Thyroid gland (tissue), 4 donors: ENCODE measurements at regions not wholly inside any gene's neighbourhood (a gene's known extent, or its start where the extent isn't known, plus 50 kb on each side); places are given as distances from the start of the nearest gene placed in this dataset.

Experiments
- DNase-seq, 2 donors: peaks; one replicate each; pipeline ENCODE4 v3.0.0-alpha.2; 2019
- H3K27ac ChIP-seq, 3 donors: fragments of 200-600 bp; sonication (generic); 1 replicate in 2 of 3; 2 replicates in 1 of 3; pipeline ENCODE4 v1.5.1; 2016 to 2019; ENCODE audit warnings: mild to moderate bottlenecking in 1 of 3, moderate library complexity in 1 of 3
- H3K27me3 ChIP-seq: fragments of 200-600 bp; sonication (generic); one replicate; pipeline ENCODE4 v1.5.1; 2019
- H3K36me3 ChIP-seq, 2 donors: fragments of 200-600 bp; sonication (generic); one replicate each; pipeline ENCODE4 v1.5.1; 2016 to 2019
- H3K4me1 ChIP-seq, 2 donors: fragments of 200-600 bp; sonication (generic); one replicate each; pipeline ENCODE4 v1.5.1; 2017 to 2019
- H3K4me3 ChIP-seq, 3 donors: fragments of 200-600 bp; sonication (generic); replicated peaks in 1 of 3; 1 replicate in 2 of 3; 2 replicates in 1 of 3; pipeline ENCODE4 v1.5.1; 2016; ENCODE audit warnings: mild to moderate bottlenecking in 1 of 3
- H3K9me3 ChIP-seq: fragments of 200-600 bp; sonication (generic); one replicate; pipeline ENCODE4 v1.5.1; 2017
- CTCF ChIP-seq, 6 experiments: fragments of 200-600 bp in 3 of 6; fragments of 450-650 bp in 3 of 6; sonication (generic) in 3 of 6; IDR thresholded peaks; one replicate each; pipeline ENCODE4 v1.5.1; 2016 to 2019; ENCODE audit warnings: antibody characterized with exemption in 6 of 6, mild to moderate bottlenecking in 2 of 6, inconsistent platforms in 1 of 6, moderate library complexity in 1 of 6
- POLR2A ChIP-seq, 2 donors: fragments of 450-650 bp; IDR thresholded peaks; one replicate each; pipeline ENCODE4 v1.6.1; 2017; ENCODE audit warnings: antibody characterized with exemption in 2 of 2, mild to moderate bottlenecking in 2 of 2, moderate library complexity in 1 of 2
- WGBS, 2 donors: methylation state at CpG; one replicate each; pipeline ENCODE4 v1.1.5; 2017; 5-methylcytosine and 5-hydroxymethylcytosine counted together
- intact Hi-C: fragments of 100-400 bp; cut with DNase I; formaldehyde crosslinking; loops from one replicate; pipeline ENCODE4 v1.15.1; 2023

- intact Hi-C loops = no loop called here
- no peak overlapping the region for H3K27ac ChIP-seq
Measured at GRCh38 chr9:80883426-80883825, 805.9 kb downstream of the TLE1 start.

GRCh38 chr9:80881940-80882339, 807.4 kb downstream of the TLE1 start:
- DNase-seq = no peak
- Histone ChIP-seq H3K4me3 (no peak overlapping the region), H3K36me3 (no peaks in the 10 kb centered on the region), H3K27ac (no peak overlapping the region), H3K27me3 (no peaks in the 10 kb centered on the region), H3K4me1 (no peaks in the 10 kb centered on the region), H3K9me3 (no peaks in the 10 kb centered on the region)
- 66 to 72% methylated on average over 5 of the region's 5 CpGs for WGBS, 2 donors
- no peak for TF ChIP-seq POLR2A (IDR thresholded peaks at IDR 0.05)
- no peak for TF ChIP-seq CTCF (IDR thresholded peaks at IDR 0.05)
- intact Hi-C loops = no loop called here

More at GRCh38 chr9:80883426-80883825, 805.9 kb downstream of the TLE1 start:
- no peak overlapping the region for H3K4me3 ChIP-seq
- H3K27me3 ChIP-seq = no peaks in the 10 kb centered on the region
- H3K4me1 ChIP-seq = no peaks in the 10 kb centered on the region
- TF ChIP-seq POLR2A (IDR thresholded peaks at IDR 0.05) = no peak
- TF ChIP-seq CTCF (IDR thresholded peaks at IDR 0.05) = no peak
- no peak for DNase-seq
- no peaks in the 10 kb centered on the region for H3K9me3 ChIP-seq
- H3K36me3 ChIP-seq = no peaks in the 10 kb centered on the region
- 81 to 82% methylated on average over 5 of the region's 5 CpGs for WGBS, 2 donors

GRCh38 chr9:80881320-80881719, 808.0 kb downstream of the TLE1 start:
- Histone ChIP-seq H3K27ac (no peak overlapping the region), H3K27me3 (no peaks in the 10 kb centered on the region), H3K4me3 (no peak overlapping the region), H3K4me1 (no peaks in the 10 kb centered on the region), H3K36me3 (no peaks in the 10 kb centered on the region), H3K9me3 (no peaks in the 10 kb centered on the region)
- TF ChIP-seq POLR2A (IDR thresholded peaks at IDR 0.05) (no peak), CTCF (IDR thresholded peaks at IDR 0.05) (no peak)
- WGBS, 2 donors = 77 to 83% methylated on average over 6 of the region's 6 CpGs
- intact Hi-C loops = no loop called here
- no peak for DNase-seq

GRCh38 chr9:80878556-80878955, 810.8 kb downstream of the TLE1 start:
- Histone ChIP-seq H3K27me3 (no peaks in the 10 kb centered on the region), H3K27ac (no peak overlapping the region), H3K9me3 (no peaks in the 10 kb centered on the region), H3K4me3 (no peak overlapping the region), H3K4me1 (no peaks in the 10 kb centered on the region), H3K36me3 (no peaks in the 10 kb centered on the region)
- no peak for DNase-seq
- 85 to 87% methylated on average over 2 of the region's 2 CpGs for WGBS, 2 donors
- intact Hi-C loops = no loop called here
- no peak for TF ChIP-seq POLR2A (IDR thresholded peaks at IDR 0.05)
- no peak for TF ChIP-seq CTCF (IDR thresholded peaks at IDR 0.05)

GRCh38 chr9:80875947-80876346, 813.4 kb downstream of the TLE1 start:
- H3K36me3 ChIP-seq = no peaks in the 10 kb centered on the region
- H3K4me1 ChIP-seq = no peaks in the 10 kb centered on the region
- intact Hi-C loops = no loop called here
- no peaks in the 10 kb centered on the region for H3K27me3 ChIP-seq
- no peak overlapping the region for H3K4me3 ChIP-seq
- H3K9me3 ChIP-seq = no peaks in the 10 kb centered on the region
- DNase-seq = no peak
- no peak overlapping the region for H3K27ac ChIP-seq
- WGBS, 2 donors = 54 to 62% methylated on average over 4 of the region's 4 CpGs
- TF ChIP-seq POLR2A (IDR thresholded peaks at IDR 0.05) (no peak), CTCF (IDR thresholded peaks at IDR 0.05) (no peak)
